ENCODE measurements at regions not wholly inside any gene's neighbourhood (a gene's known extent, or its start where the extent isn't known, plus 50 kb on each side); places are given as distances from the start of the nearest gene placed in this dataset.

GRCh38 chr10:36256166-36256565 is 614.1 kb upstream of the FZD8 start:
- DNase-seq (ENCODE audit: low read depth in 2 of 3, low spot score in 2 of 3): no peak

- DNase-seq (ENCODE audit: low read depth in 2 of 3, low spot score in 2 of 3): no peak
Observed at GRCh38 chr10:36254199-36254598, 612.1 kb upstream of the FZD8 start.

- DNase-seq (ENCODE audit: low read depth in 2 of 3, low spot score in 2 of 3): no peak
Observed at GRCh38 chr10:36253731-36254130, 611.6 kb upstream of the FZD8 start.

GRCh38 chr10:36251068-36251467 is 609.0 kb upstream of the FZD8 start:
- no peak for DNase-seq (ENCODE audit: low read depth in 2 of 3, low spot score in 2 of 3)

GRCh38 chr10:36248304-36248981 is 606.3 kb upstream of the FZD8 start:
- DNase-seq (ENCODE audit: low read depth in 2 of 3, low spot score in 2 of 3): no peak

- no peak for DNase-seq (ENCODE audit: low read depth in 2 of 3, low spot score in 2 of 3)
Observed at GRCh38 chr10:36247478-36247877, 605.4 kb upstream of the FZD8 start.

GRCh38 chr10:36236931-36237330 is 594.8 kb upstream of the FZD8 start:
- no peak for DNase-seq (ENCODE audit: low read depth in 2 of 3, low spot score in 2 of 3)

DNA sequence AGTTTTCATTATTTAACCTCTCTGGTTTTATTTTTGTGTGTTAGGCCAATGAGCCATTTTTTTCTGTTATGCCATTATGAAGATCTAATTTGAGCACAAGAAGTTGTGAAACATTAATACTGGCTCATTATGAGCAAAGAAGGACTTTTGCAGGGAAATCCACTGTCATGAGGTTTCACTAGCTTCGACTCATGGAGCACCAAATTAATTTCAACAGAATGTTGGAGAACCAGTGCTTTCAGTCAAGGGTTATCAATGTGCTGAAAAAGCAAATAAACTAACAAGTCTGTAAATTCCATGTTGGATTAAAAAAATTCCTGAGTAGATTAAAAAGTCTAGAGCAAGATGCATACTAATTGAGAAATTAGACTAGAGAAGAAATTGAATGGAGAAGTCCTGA is 594.2 kb upstream of the FZD8 start:
- no peak for DNase-seq (ENCODE audit: low read depth in 2 of 3, low spot score in 2 of 3)

DNA sequence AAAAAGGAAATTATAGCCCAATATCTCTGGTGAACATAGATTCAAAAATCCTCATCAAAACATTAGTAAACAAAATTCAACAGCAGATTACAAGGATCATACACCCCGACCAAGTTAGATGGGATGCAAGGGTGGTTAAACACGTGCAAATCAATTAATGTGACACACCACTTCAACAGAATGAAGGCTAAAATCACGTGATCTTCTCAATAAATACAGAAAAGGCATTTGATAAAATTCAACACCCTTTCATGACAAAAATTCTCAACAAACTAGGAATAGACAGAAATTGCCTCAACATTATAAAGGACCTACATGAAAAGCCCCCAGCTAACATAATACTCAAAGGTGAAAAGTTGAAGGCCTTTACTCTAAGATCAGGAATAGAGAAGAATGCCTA is 590.8 kb upstream of the FZD8 start:
- no peak for DNase-seq (ENCODE audit: low read depth in 2 of 3, low spot score in 2 of 3)

GRCh38 chr10:36224431-36224985 is 582.4 kb upstream of the FZD8 start:
- DNase-seq (ENCODE audit: low read depth in 2 of 3, low spot score in 2 of 3): no peak

DNA sequence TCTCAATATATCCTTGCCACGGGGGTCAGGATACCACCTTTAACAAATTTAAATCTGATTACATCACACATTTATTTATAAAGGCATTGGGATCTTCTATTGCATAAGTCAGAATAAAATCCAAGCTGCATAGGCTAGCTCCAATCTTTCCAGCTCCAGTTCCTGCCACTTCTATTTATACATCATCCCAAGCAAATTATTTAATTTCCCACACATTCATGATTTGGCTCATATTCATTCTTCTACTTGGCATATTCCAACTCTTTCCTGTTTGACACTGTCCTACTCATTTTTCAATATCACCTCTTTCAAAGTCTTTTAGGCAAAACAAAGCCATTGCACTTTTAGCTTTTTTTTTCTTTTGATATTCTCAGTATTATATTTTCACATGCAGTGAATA is 579.0 kb upstream of the FZD8 start:
- no peak for DNase-seq (ENCODE audit: low read depth in 2 of 3, low spot score in 2 of 3)

GRCh38 chr10:36220151-36220550 is 578.1 kb upstream of the FZD8 start:
- DNase-seq (ENCODE audit: low read depth in 2 of 3, low spot score in 2 of 3): no peak

DNA sequence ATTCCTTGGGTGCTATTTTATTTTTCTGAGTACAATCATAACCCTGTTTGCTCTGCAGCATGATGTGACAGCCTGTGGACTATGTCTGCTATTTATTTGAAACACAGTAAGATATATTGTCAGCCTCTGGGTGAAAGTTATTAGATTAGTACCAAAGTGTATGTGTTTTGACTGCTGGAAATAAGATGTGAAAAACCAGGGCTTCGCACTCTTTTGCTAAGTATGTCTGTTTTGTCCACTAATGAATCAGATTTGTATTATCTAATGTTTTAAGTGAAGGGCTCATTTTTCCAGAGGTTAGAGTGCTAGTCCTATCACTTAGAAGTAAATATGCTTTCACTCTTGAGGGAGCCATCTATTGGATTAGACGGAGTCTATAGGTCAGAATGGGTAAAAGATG is 569.8 kb upstream of the FZD8 start:
- no peak for DNase-seq (ENCODE audit: low read depth in 2 of 3, low spot score in 2 of 3)

DNA sequence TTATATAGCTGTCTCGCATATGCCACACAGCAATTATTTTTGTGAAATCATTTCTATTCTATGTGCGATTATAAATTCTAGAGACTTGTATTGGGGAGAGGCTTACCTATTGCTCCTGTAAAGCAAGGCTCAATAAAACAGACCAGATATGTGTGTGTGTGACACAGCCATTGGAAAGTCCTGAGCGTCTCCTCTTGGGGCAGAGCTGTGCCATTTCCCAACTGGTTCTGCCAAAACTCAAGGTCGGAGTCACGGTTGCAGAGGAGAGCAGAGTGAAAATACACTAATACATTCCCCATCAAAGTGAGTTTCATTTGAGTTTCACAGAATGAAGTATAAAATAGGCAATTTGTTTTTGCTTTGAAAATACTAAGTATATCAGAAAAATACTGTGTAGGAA is 567.4 kb upstream of the FZD8 start:
- no peak for DNase-seq (ENCODE audit: low read depth in 2 of 3, low spot score in 2 of 3)

DNA sequence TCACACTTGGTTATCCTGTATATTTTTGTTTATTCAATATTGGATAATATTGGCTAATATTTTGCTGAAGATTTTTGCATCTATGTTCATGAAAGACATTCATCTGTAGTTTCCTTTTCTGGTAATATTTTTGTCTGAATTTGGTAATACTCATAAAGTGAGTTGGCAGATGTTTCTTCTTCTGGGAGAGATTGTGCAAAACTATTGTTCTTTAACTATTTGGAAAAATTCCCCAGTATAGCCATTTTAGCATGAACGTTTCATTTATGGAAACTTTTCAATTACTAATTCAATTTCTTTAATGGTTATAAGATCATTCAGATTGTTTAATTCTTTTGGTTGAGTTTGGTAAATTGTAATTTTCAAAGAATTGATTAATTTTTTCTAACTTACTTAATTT is 560.8 kb upstream of the FZD8 start:
- no peak for DNase-seq (ENCODE audit: low read depth in 2 of 3, low spot score in 2 of 3)

DNA sequence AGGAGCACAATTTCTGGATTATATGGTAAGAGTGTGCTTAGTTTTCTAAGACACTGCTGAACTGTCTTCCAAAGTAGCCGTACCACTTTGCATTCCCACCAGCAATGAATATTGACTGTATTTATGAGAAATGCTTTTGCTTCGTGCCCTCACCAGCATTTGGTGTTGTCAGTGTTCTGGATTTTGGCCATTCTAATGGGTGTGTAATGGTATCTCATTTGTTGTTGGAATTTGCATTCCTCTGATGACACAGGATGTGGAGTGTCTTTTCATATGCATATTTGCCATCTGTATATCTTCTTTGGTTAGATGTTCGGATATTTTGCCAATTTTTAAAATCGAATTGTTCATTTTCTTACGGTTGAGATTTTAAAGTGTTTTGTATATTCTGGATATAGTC is 558.5 kb upstream of the FZD8 start:
- no peak for DNase-seq (ENCODE audit: low read depth in 2 of 3, low spot score in 2 of 3)

DNA sequence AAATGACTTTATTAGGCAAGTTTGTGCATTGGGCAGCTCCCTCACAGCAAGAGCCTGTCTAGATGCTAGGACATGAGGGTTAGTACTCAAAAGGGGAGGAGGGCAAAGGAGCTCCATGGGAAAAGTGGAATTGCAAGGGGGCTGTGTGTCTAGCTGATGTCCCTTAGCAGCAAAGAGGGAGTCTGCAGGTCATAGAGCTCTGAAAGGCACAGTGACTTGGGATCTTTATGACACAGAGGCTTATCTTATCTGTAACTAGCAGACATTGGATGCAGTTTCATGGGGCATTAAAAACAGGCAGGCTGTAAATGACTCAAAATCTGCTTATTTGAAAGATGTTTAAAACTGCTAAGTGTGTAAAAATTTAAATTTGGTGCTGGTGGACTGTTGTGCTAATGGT is 556.2 kb upstream of the FZD8 start:
- DNase-seq (ENCODE audit: low read depth in 2 of 3, low spot score in 2 of 3): no peak

DNA sequence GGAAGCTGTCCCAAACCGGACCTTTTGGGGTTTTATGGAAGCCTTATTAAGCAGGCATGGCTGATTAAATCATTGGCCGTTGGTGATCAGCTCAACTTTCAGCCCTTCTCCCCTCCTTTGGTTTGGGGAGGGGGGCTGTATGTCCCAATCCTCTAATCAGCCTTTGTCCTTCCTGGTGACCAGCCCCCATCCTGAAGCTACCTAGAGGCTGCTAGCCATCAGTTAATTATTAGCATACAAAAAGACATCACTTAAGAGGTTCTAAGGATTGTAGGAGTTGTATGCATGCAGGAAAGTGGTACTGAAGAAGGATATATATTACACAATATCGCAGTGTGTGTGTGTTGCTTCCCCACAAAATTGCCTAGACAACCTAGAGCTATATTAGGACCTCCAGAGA is 553.3 kb upstream of the FZD8 start:
- DNase-seq (ENCODE audit: low read depth in 2 of 3, low spot score in 2 of 3): no peak

GRCh38 chr10:36194276-36194675 is 552.2 kb upstream of the FZD8 start:
- no peak for DNase-seq (ENCODE audit: low read depth in 2 of 3, low spot score in 2 of 3)

DNA sequence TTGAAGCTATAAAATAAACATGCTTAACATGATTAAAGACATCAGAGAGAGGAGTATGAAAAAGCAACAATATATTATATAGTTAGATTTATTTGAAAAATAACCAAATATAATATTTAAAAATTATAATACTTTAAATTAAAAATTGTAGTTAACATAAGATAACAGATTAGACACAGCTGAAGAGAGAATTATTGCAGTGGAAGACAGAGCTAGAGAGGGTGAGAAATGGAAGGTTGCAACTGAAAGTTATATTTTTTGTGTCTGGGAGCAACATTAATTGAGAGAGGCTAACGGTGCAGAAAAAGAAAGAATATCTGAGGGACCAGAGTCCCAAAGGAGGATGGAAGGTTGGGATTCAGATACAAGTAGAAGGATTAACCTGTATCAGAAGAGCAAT is 548.9 kb upstream of the FZD8 start:
- DNase-seq (ENCODE audit: low read depth in 2 of 3, low spot score in 2 of 3): no peak

DNA sequence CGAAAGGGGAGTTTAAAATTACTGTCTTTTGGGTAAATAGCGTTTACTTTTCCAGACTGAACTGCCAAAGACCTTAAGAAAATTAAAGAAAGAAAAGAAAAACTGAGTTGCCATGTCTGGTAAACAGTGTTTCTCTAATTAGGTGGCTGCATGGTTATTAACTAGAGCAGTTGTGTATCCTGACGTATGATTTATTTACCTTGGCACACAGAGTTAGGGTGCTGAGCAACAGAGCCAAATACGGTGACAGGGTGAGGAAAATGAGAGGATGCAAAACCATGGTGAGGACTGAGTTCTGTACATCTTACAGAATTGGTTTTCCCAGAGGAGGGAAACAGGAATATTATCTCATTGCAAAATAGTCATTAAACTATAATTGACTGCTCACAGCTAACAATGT is 546.4 kb upstream of the FZD8 start:
- DNase-seq (ENCODE audit: low read depth in 2 of 3, low spot score in 2 of 3): no peak

GRCh38 chr10:36188080-36188453 is 546.0 kb upstream of the FZD8 start:
- DNase-seq (ENCODE audit: low read depth in 2 of 3, low spot score in 2 of 3): no peak

DNA sequence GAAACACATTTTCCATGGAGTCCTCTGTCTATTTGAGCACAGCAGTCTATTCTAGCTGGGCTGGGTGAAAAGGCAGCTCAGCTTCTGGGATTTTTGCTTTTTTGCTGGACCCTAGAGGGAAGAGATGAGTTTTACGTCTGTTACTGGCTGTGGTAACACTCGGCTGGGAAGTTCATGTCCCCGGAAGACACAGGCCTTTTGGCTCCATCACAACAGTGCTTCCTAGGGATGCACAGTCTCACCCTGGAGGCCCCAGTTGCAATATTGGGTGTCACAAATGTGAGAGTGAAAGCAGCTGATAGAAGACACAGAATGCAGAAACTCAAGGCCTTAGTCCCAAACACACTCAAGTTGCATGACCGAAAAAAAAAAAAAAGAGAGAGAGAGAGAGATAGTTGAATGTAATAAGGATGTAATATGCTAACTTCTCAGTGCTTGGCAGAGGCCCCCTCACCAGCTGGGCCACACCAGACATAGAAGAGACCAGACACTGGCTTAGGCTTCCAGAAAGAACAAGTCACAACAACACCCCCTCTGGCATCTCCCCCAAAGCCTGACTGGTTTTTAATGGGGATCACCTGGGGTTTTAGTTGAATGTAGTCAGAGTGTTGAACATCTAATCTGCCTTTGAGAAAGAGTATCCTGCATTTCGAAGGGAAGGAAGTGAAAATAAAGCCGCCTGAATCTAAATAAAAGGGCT is 545.4 kb upstream of the FZD8 start:
- no peak for DNase-seq (ENCODE audit: low read depth in 2 of 3, low spot score in 2 of 3)

All from activated CD8-positive, alpha-beta memory T cell treated with anti-CD3 and anti-CD28 coated beads for 48 hours (primary cell).